Skin of body (tissue), 1 donor: ENCODE measurements at regions not wholly inside any gene's neighbourhood (a gene's known extent, or its start where the extent isn't known, plus 50 kb on each side); places are given as distances from the start of the nearest gene placed in this dataset.

Experiments
- DNase-seq: peaks from one replicate; lab custom pipeline; 2025; lab: John Stamatoyannopoulos, UW

GRCh38 chr2:8151888-8152287, 530.0 kb upstream of the ID2 start:
- no peak for DNase-seq

GRCh38 chr2:8152392-8153257, 529.2 kb upstream of the ID2 start:
- DNase-seq, result no peak

- DNase-seq, result no peak
These were observed 528.6 kb upstream of the ID2 start for GRCh38 chr2:8153258-8153718.

- DNase-seq, result no peak
These were observed 527.6 kb upstream of the ID2 start for GRCh38 chr2:8154270-8154669.

GRCh38 chr2:8154936-8155335, 526.9 kb upstream of the ID2 start:
- DNase-seq, result no peak

GRCh38 chr2:8157621-8158430, 524.0 kb upstream of the ID2 start:
- no peak for DNase-seq

GRCh38 chr2:8158711-8159110, 523.1 kb upstream of the ID2 start:
- no peak for DNase-seq

GRCh38 chr2:8159211-8159965, 522.5 kb upstream of the ID2 start:
- DNase-seq, result no peak

GRCh38 chr2:8159966-8160603, 521.8 kb upstream of the ID2 start:
- DNase-seq, result no peak

- no peak for DNase-seq
These were observed 520.9 kb upstream of the ID2 start for GRCh38 chr2:8160959-8161358.

- DNase-seq, result no peak
These were observed 519.3 kb upstream of the ID2 start for GRCh38 chr2:8162552-8162951.

GRCh38 chr2:8165550-8165949, 516.3 kb upstream of the ID2 start:
- no peak for DNase-seq

GRCh38 chr2:8168022-8168717, 513.7 kb upstream of the ID2 start:
- DNase-seq, result no peak

GRCh38 chr2:8168876-8169424, 512.9 kb upstream of the ID2 start:
- DNase-seq, result no peak

GRCh38 chr2:8169443-8169842, 512.4 kb upstream of the ID2 start:
- no peak for DNase-seq

GRCh38 chr2:8170552-8171327, 511.1 kb upstream of the ID2 start:
- DNase-seq, result no peak

GRCh38 chr2:8171608-8172007, 510.2 kb upstream of the ID2 start:
- DNase-seq, result no peak

- no peak for DNase-seq
These were observed 509.2 kb upstream of the ID2 start for GRCh38 chr2:8172661-8173060.

GRCh38 chr2:8174641-8175257, 507.1 kb upstream of the ID2 start:
- no peak for DNase-seq
